PC-3 (cell line): ENCODE measurements at regions not wholly inside any gene's neighbourhood (a gene's known extent, or its start where the extent isn't known, plus 50 kb on each side); places are given as distances from the start of the nearest gene placed in this dataset.

Experiments used
- ATAC-seq: fragments of 200-7000 bp; cut with Tn5 transposase; 2 replicates; pipeline ENCODE4 v1.9.1; 2020; ENCODE audit warnings: mild to moderate bottlenecking, moderate library complexity
- BruUV-seq: library from RNA; stranded (reverse); fragments of 400-500 nt; replicated peaks from 2 replicates; lab custom pipeline; 2021; lab: Mats Ljungman, UMichigan
- CTCF ChIA-PET: fragments of 300-600 bp; sonication (Branson Sonifier 250); formaldehyde crosslinking; loops from one replicate; lab custom pipeline; 2022; ENCODE audit warnings: antibody characterized with exemption; lab: Charles Lee
- POLR2A ChIA-PET: fragments of 300-600 bp; sonication (Branson Sonifier 250); formaldehyde crosslinking; loops from one replicate; lab custom pipeline; 2022; ENCODE audit warnings: antibody characterized with exemption; ENCODE audit not compliant: unreplicated experiment; lab: Charles Lee
- DNase-seq: peaks from one replicate; pipeline ENCODE4 v3.0.0-alpha.2; 2015
- H2AFZ ChIP-seq: fragments of 300-600 bp; sonication (generic); 2 replicates; pipeline ENCODE4 v1.6.0; 2016; ENCODE audit warnings: antibody characterized with exemption, low read length
- H3F3A ChIP-seq: fragments of 300-600 bp; sonication (generic); one replicate; pipeline ENCODE4 v1.6.0; 2017; ENCODE audit warnings: antibody characterized with exemption, low read length, control low read depth, mild to moderate bottlenecking; ENCODE audit not compliant: unreplicated experiment
- H3K27ac ChIP-seq: fragments of 300-600 bp; sonication (generic); 2 replicates; pipeline ENCODE4 v1.5.1; 2016; ENCODE audit warnings: mild to moderate bottlenecking, low read length
- H3K27me3 ChIP-seq: fragments of 300-600 bp; sonication (generic); 2 replicates; pipeline ENCODE4 v1.6.1; 2016; ENCODE audit warnings: low read length, mixed read lengths
- H3K36me3 ChIP-seq: fragments of 300-600 bp; sonication (generic); 2 replicates; pipeline ENCODE4 v1.6.1; 2016; ENCODE audit warnings: low read depth, mixed run types, low read length, mixed read lengths
- H3K4me1 ChIP-seq: fragments of 300-600 bp; sonication (generic); 2 replicates; pipeline ENCODE4 v1.5.1; 2016; ENCODE audit warnings: low read length; ENCODE audit not compliant: insufficient read depth
- H3K4me2 ChIP-seq: fragments of 300-600 bp; sonication (generic); 2 replicates; pipeline ENCODE4 v1.6.0; 2016; ENCODE audit warnings: low read length
- H3K4me3 ChIP-seq: fragments of 300-600 bp; sonication (generic); 2 replicates; pipeline ENCODE4 v1.5.1; 2016; ENCODE audit warnings: mild to moderate bottlenecking, low read length, mixed read lengths
- H3K79me2 ChIP-seq: fragments of 300-600 bp; sonication (generic); 2 replicates; pipeline ENCODE4 v1.6.1; 2017; ENCODE audit warnings: low read length, mixed read lengths
- H3K9ac ChIP-seq: fragments of 300-600 bp; sonication (generic); 2 replicates; pipeline ENCODE4 v1.6.0; 2016; ENCODE audit warnings: mild to moderate bottlenecking, low read length
- H3K9me2 ChIP-seq: fragments of 300-600 bp; sonication (generic); replicated peaks from 2 replicates; pipeline ENCODE4 v1.6.1; 2016; ENCODE audit warnings: mixed run types, low read length, mixed read lengths
- H3K9me3 ChIP-seq: fragments of 300-600 bp; sonication (generic); 2 replicates; pipeline ENCODE4 v1.6.1; 2016; ENCODE audit warnings: low read length, mixed read lengths
- H4K20me1 ChIP-seq: fragments of 300-600 bp; sonication (generic); 2 replicates; pipeline ENCODE4 v1.6.1; 2016; ENCODE audit warnings: low read length, mixed read lengths
- CTCF ChIP-seq: fragments of 300-600 bp; sonication (generic); conservative IDR thresholded peaks from 2 replicates; pipeline ENCODE4 v1.5.1; 2017; ENCODE audit warnings: antibody characterized with exemption, low read depth, mild to moderate bottlenecking, low read length
- EZH2 ChIP-seq: fragments of 300-600 bp; sonication (generic); IDR thresholded peaks from one replicate; pipeline ENCODE4 v1.6.1; 2017; ENCODE audit warnings: antibody characterized with exemption, mild to moderate bottlenecking, low read length; ENCODE audit not compliant: unreplicated experiment
- EZH2phosphoT487 ChIP-seq: fragments of 300-600 bp; sonication (generic); IDR thresholded peaks from 2 replicates; pipeline ENCODE4 v1.6.1; 2018; ENCODE audit warnings: mild to moderate bottlenecking, antibody characterized with exemption, low read length, borderline replicate concordance
- intact Hi-C: fragments of 100-400 bp; cut with micrococcal nuclease; formaldehyde crosslinking; loops from 2 replicates; pipeline ENCODE4 v1.9.0; 2023

GRCh38 chr1:233509526-233509925 is 104.4 kb upstream of the KCNK1 start:
- Histone ChIP-seq H3K36me3 (no peaks in the 10 kb centered on the region), H3K9me2 (no peaks in the 10 kb centered on the region), H4K20me1 (no peaks in the 10 kb centered on the region), H3F3A (no peaks in the 10 kb centered on the region), H2AFZ (no peak overlapping the region), H3K9ac (no peak overlapping the region), H3K27ac (no peak overlapping the region), H3K27me3 (no peaks in the 10 kb centered on the region), H3K4me1 (peaks cover 22% of the 10 kb centered on the region), H3K4me2 (no peak overlapping the region), H3K79me2 (no peaks in the 10 kb centered on the region), H3K9me3 (no peaks in the 10 kb centered on the region), H3K4me3 (no peak overlapping the region)
- ATAC-seq: peak; percentile 34
- POLR2A ChIA-PET: interaction anchor here (0.6 kb wide), 1 partner anchor 13 kb away, joined by 3 read pairs; no protein-coding TSS in a partner anchor
- CTCF ChIA-PET: interaction anchor here (0.5 kb wide), 2 partner anchors 10 to 395 kb away, joined by 3 to 8 read pairs; partner anchors contain the start of gene SLC35F3
- TF ChIP-seq CTCF (no peak), EZH2 (no peak), EZH2phosphoT487 (no peak)
- DNase-seq: peak; percentile 16
- intact Hi-C loops: no loop called here
- no TSS peak for BruUV-seq

- intact Hi-C loops: loop anchor here (2.0 to 10.0 kb wide), 3 partner anchors 70 to 392 kb away; partner anchors contain the start of genes KCNK1 and SLC35F3
- H3F3A ChIP-seq: no peaks in the 10 kb centered on the region
- no peaks in the 10 kb centered on the region for H3K79me2 ChIP-seq
- no peaks in the 10 kb centered on the region for H3K9me2 ChIP-seq
- peaks cover 22% of the 10 kb centered on the region for H3K4me1 ChIP-seq
- H3K9ac ChIP-seq: no peak overlapping the region
- POLR2A ChIA-PET: no interaction called here
- H3K4me3 ChIP-seq: no peak overlapping the region
- CTCF ChIA-PET: no interaction called here
- TF ChIP-seq CTCF: no peak
- no peak for TF ChIP-seq EZH2phosphoT487
- TF ChIP-seq EZH2: no peak
- no peaks in the 10 kb centered on the region for H4K20me1 ChIP-seq
- no peaks in the 10 kb centered on the region for H3K36me3 ChIP-seq
- ATAC-seq (peak; percentile 76), DNase-seq (peak; percentile 77)
- H3K9me3 ChIP-seq: no peaks in the 10 kb centered on the region
- no peak overlapping the region for H3K4me2 ChIP-seq
- BruUV-seq: no TSS peak
- no peak overlapping the region for H3K27ac ChIP-seq
- no peak overlapping the region for H2AFZ ChIP-seq
- H3K27me3 ChIP-seq: no peaks in the 10 kb centered on the region
Observed at GRCh38 chr1:233512538-233512937, 101.4 kb upstream of the KCNK1 start.

- Histone ChIP-seq H3K4me1 (peaks cover 22% of the 10 kb centered on the region), H3K9me2 (no peaks in the 10 kb centered on the region), H3K27ac (no peak overlapping the region), H3K4me2 (no peak overlapping the region), H3K27me3 (no peaks in the 10 kb centered on the region), H3K9me3 (no peaks in the 10 kb centered on the region), H3K9ac (no peak overlapping the region), H2AFZ (no peak overlapping the region), H3K79me2 (no peaks in the 10 kb centered on the region), H3K4me3 (no peak overlapping the region), H3F3A (no peaks in the 10 kb centered on the region), H4K20me1 (no peaks in the 10 kb centered on the region), H3K36me3 (no peaks in the 10 kb centered on the region)
- POLR2A ChIA-PET: no interaction called here
- BruUV-seq: no TSS peak
- ATAC-seq (no peak), DNase-seq (no peak)
- CTCF ChIA-PET: no interaction called here
- TF ChIP-seq CTCF: no peak
- TF ChIP-seq EZH2phosphoT487: no peak
- no peak for TF ChIP-seq EZH2
- intact Hi-C loops: loop anchor here (2.0 to 10.0 kb wide), 3 partner anchors 71 to 391 kb away; partner anchors contain the start of genes KCNK1 and SLC35F3
Observed at GRCh38 chr1:233513431-233513830, 100.5 kb upstream of the KCNK1 start.
